AG10803 (cell line): ENCODE measurements at regions not wholly inside any gene's neighbourhood (a gene's known extent, or its start where the extent isn't known, plus 50 kb on each side); places are given as distances from the start of the nearest gene placed in this dataset.
"Not testable (repeated sequence)": the region's sequence is repeated elsewhere in the genome, so short reads cannot be mapped to it uniquely, and the experiment has no call there.

ENCODE experiments used
- DNase-seq: peaks from one replicate; pipeline ENCODE4 v3.0.0; 2010; ENCODE audit warnings: low read depth
- H3K4me3 ChIP-seq: 2 replicates; pipeline ENCODE4 v1.5.1; 2011; ENCODE audit warnings: mild to moderate bottlenecking, low read length, control low read depth
- TF ChIP-seq, protein P1 (sequence below): conservative IDR thresholded peaks from 2 replicates; pipeline ENCODE4 v1.5.1; 2011; ENCODE audit warnings: mild to moderate bottlenecking, low read length, control low read depth, inconsistent platforms

DNA sequence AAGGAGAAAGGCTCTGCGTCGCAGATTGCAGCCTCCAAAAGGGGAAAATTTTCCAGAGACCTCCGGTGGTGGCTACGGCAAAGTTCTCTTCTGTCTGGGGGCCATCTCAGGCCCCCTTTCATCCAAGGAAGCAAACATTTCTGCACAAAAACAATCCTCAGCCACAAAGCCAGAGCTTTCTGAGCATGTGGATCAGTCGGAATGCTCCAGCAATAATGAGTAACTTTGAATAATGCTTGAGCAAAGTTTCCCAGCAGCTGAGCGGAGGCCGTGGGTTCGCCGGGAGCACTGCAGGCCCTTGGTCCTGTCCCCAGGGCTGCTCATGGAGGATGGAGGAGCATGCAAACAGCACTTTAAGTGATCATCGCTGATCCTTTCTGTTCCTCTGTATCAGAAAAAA lies 60.2 kb upstream of the UNC5A start:
- no peak for DNase-seq
- TF ChIP-seq, protein P1, sequence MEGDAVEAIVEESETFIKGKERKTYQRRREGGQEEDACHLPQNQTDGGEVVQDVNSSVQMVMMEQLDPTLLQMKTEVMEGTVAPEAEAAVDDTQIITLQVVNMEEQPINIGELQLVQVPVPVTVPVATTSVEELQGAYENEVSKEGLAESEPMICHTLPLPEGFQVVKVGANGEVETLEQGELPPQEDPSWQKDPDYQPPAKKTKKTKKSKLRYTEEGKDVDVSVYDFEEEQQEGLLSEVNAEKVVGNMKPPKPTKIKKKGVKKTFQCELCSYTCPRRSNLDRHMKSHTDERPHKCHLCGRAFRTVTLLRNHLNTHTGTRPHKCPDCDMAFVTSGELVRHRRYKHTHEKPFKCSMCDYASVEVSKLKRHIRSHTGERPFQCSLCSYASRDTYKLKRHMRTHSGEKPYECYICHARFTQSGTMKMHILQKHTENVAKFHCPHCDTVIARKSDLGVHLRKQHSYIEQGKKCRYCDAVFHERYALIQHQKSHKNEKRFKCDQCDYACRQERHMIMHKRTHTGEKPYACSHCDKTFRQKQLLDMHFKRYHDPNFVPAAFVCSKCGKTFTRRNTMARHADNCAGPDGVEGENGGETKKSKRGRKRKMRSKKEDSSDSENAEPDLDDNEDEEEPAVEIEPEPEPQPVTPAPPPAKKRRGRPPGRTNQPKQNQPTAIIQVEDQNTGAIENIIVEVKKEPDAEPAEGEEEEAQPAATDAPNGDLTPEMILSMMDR: no peak
- no peak overlapping the region for H3K4me3 ChIP-seq

DNA sequence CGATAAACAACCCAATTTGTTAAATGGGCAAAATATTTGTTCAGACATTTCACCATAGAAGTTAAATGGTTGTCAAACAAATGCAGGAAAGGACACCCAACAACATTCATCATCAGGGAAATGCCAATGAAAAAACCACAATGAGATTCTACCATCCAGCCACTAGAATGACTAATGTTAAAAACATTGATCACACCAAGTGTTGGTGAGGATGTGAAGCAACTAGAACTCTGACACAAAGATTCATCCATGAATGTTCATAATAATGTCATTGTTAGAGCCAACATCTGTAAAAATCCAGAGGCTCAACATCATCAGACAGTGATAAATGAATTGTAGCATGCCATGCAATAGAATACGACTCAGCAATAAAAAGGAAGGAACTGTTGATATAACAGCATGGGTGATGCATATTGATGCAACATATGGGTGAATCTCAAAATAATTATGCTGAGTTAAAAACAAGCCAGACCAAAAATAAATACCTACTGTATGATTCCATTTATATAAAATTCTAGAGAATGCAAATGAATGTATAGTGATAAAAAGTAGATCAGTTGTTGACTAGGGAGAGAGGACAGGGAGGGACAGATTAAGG lies 55.9 kb upstream of the UNC5A start:
- no peak overlapping the region for H3K4me3 ChIP-seq
- TF ChIP-seq, protein P1: no peak
- DNase-seq: no peak

DNA sequence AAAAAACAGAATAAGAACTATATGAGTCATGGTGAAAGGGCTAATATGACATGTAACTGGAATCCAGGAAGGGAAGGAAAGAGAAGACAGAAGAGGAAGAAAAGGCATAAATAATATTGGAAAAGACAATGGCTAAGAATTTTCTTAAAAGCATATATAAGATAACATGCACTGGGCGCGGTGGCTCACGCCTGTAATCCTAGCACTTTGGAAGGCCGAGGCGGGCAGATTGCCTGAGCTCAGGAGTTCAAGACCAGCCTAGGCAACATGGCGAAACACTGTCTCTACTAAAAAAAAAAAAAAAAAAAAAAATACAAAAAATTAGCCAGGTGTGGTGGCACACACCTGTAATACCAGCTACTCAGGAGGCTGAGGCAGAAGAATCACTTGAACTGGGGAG lies 54.8 kb upstream of the UNC5A start:
- DNase-seq: not testable (repeated sequence)

DNA sequence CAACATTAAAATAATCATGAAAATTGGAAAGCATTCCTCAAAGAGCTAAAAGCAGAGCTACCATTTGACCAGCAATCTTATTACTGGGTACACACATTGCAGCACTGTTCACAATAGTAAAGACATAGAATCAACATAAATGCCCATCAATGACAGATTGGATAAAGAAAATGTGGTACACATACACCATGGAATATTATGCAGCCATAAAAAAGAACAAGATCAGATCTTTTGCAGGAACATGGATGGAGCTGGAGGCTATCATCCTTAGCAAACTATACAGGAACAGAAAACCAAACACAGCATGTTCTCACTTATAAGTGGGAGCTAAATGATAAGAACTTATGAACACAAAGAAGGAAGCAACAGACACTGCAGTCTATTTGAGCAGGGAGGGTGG lies 52.8 kb upstream of the UNC5A start:
- DNase-seq, H3K4me3 ChIP-seq: not testable (repeated sequence)

More for the DNA sequence above, 54.8 kb upstream of the UNC5A start:
- not testable (repeated sequence) for H3K4me3 ChIP-seq
